HG03025 (cell line): ENCODE measurements at regions not wholly inside any gene's neighbourhood (a gene's known extent, or its start where the extent isn't known, plus 50 kb on each side); places are given as distances from the start of the nearest gene placed in this dataset.
"Not testable (repeated sequence)": the region's sequence is repeated elsewhere in the genome, so short reads cannot be mapped to it uniquely, and the experiment has no call there.

Experiments used
- ATAC-seq: cut with Tn5 transposase; IDR thresholded peaks from one replicate; pipeline ENCODE4 v1.9.1; 2021; ENCODE audit warnings: mild to moderate bottlenecking, moderate library complexity; ENCODE audit not compliant: unreplicated experiment, low FRiP score

- no peak for ATAC-seq
Measured at GRCh38 chrX:45845142-45845541, 644.5 kb upstream of the DIPK2B start.

GRCh38 chrX:45843518-45843917, 642.8 kb upstream of the DIPK2B start:
- no peak for ATAC-seq

- no peak for ATAC-seq
Measured at GRCh38 chrX:45842926-45843315, 642.2 kb upstream of the DIPK2B start.

- no peak for ATAC-seq
Measured at GRCh38 chrX:45842207-45842925, 641.7 kb upstream of the DIPK2B start.

- ATAC-seq = no peak
Measured at GRCh38 chrX:45840411-45840950, 639.8 kb upstream of the DIPK2B start.

GRCh38 chrX:45830343-45830742, 629.7 kb upstream of the DIPK2B start:
- no peak for ATAC-seq

- no peak for ATAC-seq
Measured at GRCh38 chrX:45824471-45824870, 623.8 kb upstream of the DIPK2B start.

- no peak for ATAC-seq
Measured at GRCh38 chrX:45823536-45823935, 622.9 kb upstream of the DIPK2B start.

- ATAC-seq = no peak
Measured at GRCh38 chrX:45822124-45822523, 621.4 kb upstream of the DIPK2B start.

GRCh38 chrX:45818913-45819312, 618.2 kb upstream of the DIPK2B start:
- ATAC-seq = no peak

GRCh38 chrX:45815441-45815840, 614.8 kb upstream of the DIPK2B start:
- no peak for ATAC-seq

- no peak for ATAC-seq
Measured at GRCh38 chrX:45811326-45811725, 610.6 kb upstream of the DIPK2B start.

- ATAC-seq = no peak
Measured at GRCh38 chrX:45807572-45808425, 607.1 kb upstream of the DIPK2B start.

GRCh38 chrX:45806410-45807121, 605.9 kb upstream of the DIPK2B start:
- no peak for ATAC-seq

GRCh38 chrX:45804276-45804675, 603.6 kb upstream of the DIPK2B start:
- ATAC-seq = no peak

- ATAC-seq = no peak
Measured at GRCh38 chrX:45803383-45803921, 602.8 kb upstream of the DIPK2B start.

- ATAC-seq = no peak
Measured at GRCh38 chrX:45801554-45801953, 600.9 kb upstream of the DIPK2B start.

- ATAC-seq = not testable (repeated sequence)
Measured at GRCh38 chrX:45800746-45801453, 600.2 kb upstream of the DIPK2B start.

GRCh38 chrX:45799576-45799975, 598.9 kb upstream of the DIPK2B start:
- ATAC-seq = no peak

- ATAC-seq = no peak
Measured at GRCh38 chrX:45795546-45795945, 594.9 kb upstream of the DIPK2B start.
